Astrocyte of the spinal cord (primary cell): ENCODE measurements at regions not wholly inside any gene's neighbourhood (a gene's known extent, or its start where the extent isn't known, plus 50 kb on each side); places are given as distances from the start of the nearest gene placed in this dataset.

Source experiments
- DNase-seq: peaks from one replicate; pipeline ENCODE4 v3.0.0; 2011; ENCODE audit warnings: low read depth, low spot score
- H3K4me3 ChIP-seq: 2 replicates; pipeline ENCODE4 v1.5.1; 2011; ENCODE audit warnings: low read depth, mild to moderate bottlenecking, low read length, moderate library complexity
- CTCF ChIP-seq: IDR thresholded peaks from 2 replicates; pipeline ENCODE4 v1.5.1; 2012; ENCODE audit warnings: low read depth, mild to moderate bottlenecking, low read length, inconsistent platforms
- in situ Hi-C: cut with HindIII; loops from 2 replicates; pipeline ENCODE4 v1.10.0; 2017; ENCODE audit warnings: low sequenced_read_pairs

DNA sequence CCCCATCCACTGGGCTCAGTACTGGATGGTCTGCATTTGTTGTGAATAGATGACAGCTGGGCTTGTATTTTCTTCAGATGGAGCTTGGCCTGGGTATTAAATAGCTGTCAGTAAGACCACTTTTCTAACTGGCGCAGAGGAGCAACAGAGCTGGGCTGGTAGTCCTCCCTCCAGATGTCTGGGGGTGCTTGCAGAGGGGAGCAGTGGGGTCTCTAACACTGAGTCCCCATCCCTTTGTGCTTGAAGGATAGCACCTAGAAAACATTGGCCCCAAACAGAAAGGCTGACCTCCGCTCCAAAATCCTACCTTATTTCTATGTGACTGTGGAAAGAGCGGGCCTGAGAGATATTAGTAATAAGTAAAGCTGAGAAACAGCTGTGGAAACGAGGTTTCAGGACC lies 131.6 kb upstream of the E2F8 start:
- no peak for DNase-seq
- in situ Hi-C loops, result no loop called here
- TF ChIP-seq CTCF, result no peak
- no peak overlapping the region for H3K4me3 ChIP-seq

GRCh38 chr11:19370100-19370861 lies 129.5 kb upstream of the E2F8 start:
- DNase-seq, result peak; percentile 59
- in situ Hi-C loops, result no loop called here
- no peak overlapping the region for H3K4me3 ChIP-seq
- TF ChIP-seq CTCF, result no peak

GRCh38 chr11:19368726-19369375 lies 128.1 kb upstream of the E2F8 start:
- in situ Hi-C loops, result no loop called here
- no peak overlapping the region for H3K4me3 ChIP-seq
- DNase-seq, result peak; percentile 49
- no peak for TF ChIP-seq CTCF

DNA sequence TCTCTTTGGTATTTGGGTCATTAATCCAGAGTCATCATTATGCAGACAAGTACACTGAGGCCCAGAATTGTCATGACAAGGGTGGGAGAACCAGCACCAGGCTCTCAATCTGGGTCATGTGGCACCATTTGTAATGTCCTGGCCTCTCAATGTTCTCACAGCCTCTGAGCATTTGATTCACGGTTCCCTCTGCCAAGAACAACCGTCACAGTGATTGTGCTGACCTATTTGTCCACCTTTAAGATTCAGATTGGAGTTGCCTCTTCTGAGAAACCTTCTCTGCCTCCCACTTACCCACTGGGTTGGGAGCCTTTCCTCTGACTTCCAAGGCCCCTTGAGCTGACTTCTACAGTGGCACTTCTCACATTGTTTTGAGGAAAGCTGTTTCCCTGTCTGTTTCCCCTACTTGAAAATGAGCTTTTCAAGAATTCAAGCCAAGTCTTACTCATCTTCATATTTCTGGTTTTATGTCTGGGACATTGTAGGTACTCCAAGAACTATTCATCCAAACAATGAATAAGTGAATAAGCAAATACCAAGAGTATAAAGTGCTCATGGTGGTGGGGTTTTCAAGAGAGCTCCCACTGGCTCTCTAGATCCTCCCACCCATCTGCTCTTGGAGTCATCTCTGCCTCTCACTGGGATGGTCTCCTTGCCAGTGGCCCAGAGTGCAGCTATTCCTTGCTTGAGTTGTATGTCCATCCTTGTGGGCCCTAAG lies 126.4 kb upstream of the E2F8 start:
- DNase-seq, result peak; percentile 84
- no peak for TF ChIP-seq CTCF
- in situ Hi-C loops, result no loop called here
- no peak overlapping the region for H3K4me3 ChIP-seq

DNA sequence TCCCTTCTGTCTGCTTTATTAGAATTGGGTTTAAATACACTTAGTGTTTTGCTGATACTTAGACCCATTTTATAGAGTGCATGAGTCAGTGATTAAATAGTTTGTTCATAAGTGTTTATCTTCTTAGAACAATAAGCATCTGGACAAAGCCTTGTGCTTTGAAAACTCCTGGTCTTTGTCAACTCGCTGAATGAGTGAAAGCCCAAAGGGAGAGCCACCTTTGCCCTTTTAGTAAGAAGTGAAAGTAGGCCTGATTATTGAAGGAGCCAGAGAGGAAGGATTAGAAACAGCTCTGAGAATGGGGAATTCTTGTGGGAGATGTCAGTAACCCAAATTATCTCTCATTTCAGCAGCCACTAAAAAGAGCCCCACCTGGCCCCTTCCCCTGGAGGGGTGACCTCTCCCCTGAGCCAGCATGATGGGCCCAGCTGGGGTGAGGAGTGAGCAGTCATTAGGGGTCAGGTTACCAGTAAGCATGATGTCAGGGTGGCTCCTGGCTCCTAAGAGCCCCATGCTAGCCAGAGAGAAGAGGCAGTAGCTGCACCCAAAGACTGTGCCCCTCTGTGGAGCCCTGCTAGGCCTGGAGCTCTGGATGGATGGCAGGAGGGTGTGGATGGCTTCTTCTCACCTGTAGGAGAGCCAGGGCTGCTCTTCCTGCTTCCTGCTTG lies 125.1 kb upstream of the E2F8 start:
- H3K4me3 ChIP-seq, result no peak overlapping the region
- DNase-seq, result no peak
- in situ Hi-C loops, result no loop called here
- no peak for TF ChIP-seq CTCF

DNA sequence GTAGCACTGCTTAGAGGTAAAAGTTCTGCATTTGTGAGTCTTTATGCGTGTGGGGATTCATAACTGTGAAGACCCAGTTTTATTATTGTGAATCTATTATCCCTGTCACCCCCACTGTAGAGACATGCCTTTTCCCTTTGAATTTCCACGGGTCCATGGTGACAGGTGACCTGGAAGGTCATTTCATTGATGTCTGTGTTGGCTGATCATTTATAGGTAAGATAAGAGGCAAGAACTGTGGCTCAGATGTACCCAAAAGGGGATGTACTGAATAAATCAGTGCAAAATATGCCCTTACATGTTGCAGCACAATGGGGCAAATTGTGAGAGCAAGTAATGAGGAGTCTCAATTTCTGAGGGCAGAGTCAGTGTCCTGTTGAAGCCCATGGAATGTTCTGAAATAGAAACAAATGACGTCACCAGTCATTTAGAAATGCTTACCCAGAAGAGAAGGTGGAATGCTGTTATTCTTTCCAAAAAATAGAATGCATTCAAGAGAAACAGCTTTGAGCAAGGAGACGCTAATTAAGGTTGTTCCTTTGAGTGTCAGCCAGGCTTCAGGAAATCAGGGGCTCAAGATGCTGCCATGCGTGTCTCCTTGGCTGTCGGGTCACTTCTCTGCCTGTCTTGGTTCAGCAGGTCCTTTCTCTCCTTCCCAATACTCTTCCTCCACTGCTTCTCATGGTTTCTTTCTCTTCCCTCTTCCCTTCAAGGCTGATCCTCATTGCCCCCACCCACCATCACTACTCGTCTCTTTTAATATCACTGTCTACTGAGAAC lies 118.7 kb upstream of the E2F8 start:
- TF ChIP-seq CTCF, result no peak
- DNase-seq, result no peak
- in situ Hi-C loops, result no loop called here
- no peak overlapping the region for H3K4me3 ChIP-seq
